SK-N-SH treated with all-trans-retinoic acid at 6 μM for 48 hours (cell line): ENCODE measurements at regions not wholly inside any gene's neighbourhood (a gene's known extent, or its start where the extent isn't known, plus 50 kb on each side); places are given as distances from the start of the nearest gene placed in this dataset.

Experiments used
- ATAC-seq: fragments of 200-7000 bp; cut with Tn5 transposase; 3 replicates; pipeline ENCODE4 v1.9.1; 2020; ENCODE audit warnings: mild to moderate bottlenecking, moderate library complexity
- ARNTL ChIP-seq: fragments of 450-650 bp; formaldehyde crosslinking; IDR thresholded peaks from 2 replicates; pipeline ENCODE4 v1.5.0; 2020; ENCODE audit warnings: low read depth, mild to moderate bottlenecking, moderate library complexity, borderline replicate concordance
- BACH2 ChIP-seq: fragments of 250-450 bp; sonication (Bioruptor Pico); IDR thresholded peaks from 2 replicates; pipeline ENCODE4 v1.9.0; 2021; ENCODE audit warnings: mild to moderate bottlenecking, borderline replicate concordance
- CSRNP3 ChIP-seq: fragments of 250-450 bp; sonication (Bioruptor Pico); IDR thresholded peaks from 2 replicates; pipeline ENCODE4 v1.5.1; 2021; ENCODE audit warnings: mild to moderate bottlenecking, moderate library complexity
- ESRRG ChIP-seq: fragments of 250-450 bp; sonication (Bioruptor Pico); IDR thresholded peaks from 2 replicates; pipeline ENCODE4 v1.6.1; 2021; ENCODE audit warnings: mild to moderate bottlenecking
- GLIS3 ChIP-seq: fragments of 250-450 bp; sonication (Bioruptor Pico); IDR thresholded peaks from 2 replicates; pipeline ENCODE4 v1.5.0; 2020; ENCODE audit warnings: mild to moderate bottlenecking, moderate library complexity
- ISL1 ChIP-seq: fragments of 250-450 bp; sonication (Bioruptor Pico); IDR thresholded peaks from 2 replicates; pipeline ENCODE4 v2.1.2; 2022; ENCODE audit warnings: mild to moderate bottlenecking, moderate library complexity
- OSR1 ChIP-seq: fragments of 250-450 bp; sonication (Bioruptor Pico); IDR thresholded peaks from 2 replicates; pipeline ENCODE4 v1.8.0; 2022; ENCODE audit warnings: moderate library complexity, mild to moderate bottlenecking, inconsistent platforms
- PATZ1 ChIP-seq: fragments of 250-450 bp; sonication (Bioruptor Pico); IDR thresholded peaks from 2 replicates; pipeline ENCODE4 v1.8.0; 2020; ENCODE audit warnings: mild to moderate bottlenecking, moderate library complexity, borderline replicate concordance
- PPARA ChIP-seq: fragments of 250-450 bp; sonication (Bioruptor Pico); IDR thresholded peaks from 2 replicates; pipeline ENCODE4 v1.5.0; 2020; ENCODE audit warnings: mild to moderate bottlenecking, borderline replicate concordance
- RARB ChIP-seq: fragments of 250-450 bp; sonication (Bioruptor Pico); IDR thresholded peaks from 2 replicates; pipeline ENCODE4 v1.8.0; 2021; ENCODE audit warnings: mild to moderate bottlenecking, moderate library complexity
- SNAI2 ChIP-seq: fragments of 250-450 bp; sonication (Bioruptor Pico); IDR thresholded peaks from 2 replicates; pipeline ENCODE4 v1.5.0; 2020; ENCODE audit warnings: mild to moderate bottlenecking, moderate library complexity
- TCF4 ChIP-seq: fragments of 250-450 bp; sonication (Bioruptor Pico); IDR thresholded peaks from 2 replicates; pipeline ENCODE4 v1.8.0; 2021; ENCODE audit warnings: mild to moderate bottlenecking, moderate library complexity, borderline replicate concordance
- TOX ChIP-seq: fragments of 250-450 bp; sonication (Bioruptor Pico); IDR thresholded peaks from 2 replicates; pipeline ENCODE4 v1.8.0; 2021; ENCODE audit warnings: mild to moderate bottlenecking, moderate library complexity, borderline replicate concordance
- TSHZ2 ChIP-seq: fragments of 250-450 bp; sonication (Bioruptor Pico); IDR thresholded peaks from 2 replicates; pipeline ENCODE4 v1.5.0; 2020; ENCODE audit warnings: mild to moderate bottlenecking, moderate library complexity
- ZC3H10 ChIP-seq: fragments of 250-450 bp; sonication (Bioruptor Pico); IDR thresholded peaks from 2 replicates; pipeline ENCODE4 v1.5.1; 2021; ENCODE audit warnings: mild to moderate bottlenecking, moderate library complexity
- ZFP3 ChIP-seq: fragments of 250-450 bp; sonication (Bioruptor Pico); IDR thresholded peaks from 2 replicates; pipeline ENCODE4 v1.5.0; 2020; ENCODE audit warnings: mild to moderate bottlenecking, moderate library complexity
- ZFP30 ChIP-seq: fragments of 450-650 bp; formaldehyde crosslinking; IDR thresholded peaks from 2 replicates; pipeline ENCODE4 v1.5.0; 2022; ENCODE audit warnings: mild to moderate bottlenecking, moderate library complexity
- ZNF565 ChIP-seq: fragments of 450-650 bp; formaldehyde crosslinking; conservative IDR thresholded peaks from 2 replicates; pipeline ENCODE4 v1.5.0; 2020; ENCODE audit warnings: low read depth, mild to moderate bottlenecking, moderate library complexity
- ZNF8 ChIP-seq: fragments of 450-650 bp; formaldehyde crosslinking; IDR thresholded peaks from 2 replicates; pipeline ENCODE4 v1.5.0; 2020; ENCODE audit warnings: mild to moderate bottlenecking, moderate library complexity
- TF ChIP-seq, protein P1 (sequence below): fragments of 250-450 bp; sonication (Bioruptor Pico); IDR thresholded peaks from 2 replicates; pipeline ENCODE4 v1.5.1; 2020; ENCODE audit warnings: low read depth, mild to moderate bottlenecking, moderate library complexity
- TF ChIP-seq, protein P2 (sequence below): fragments of 250-450 bp; sonication (Bioruptor Pico); IDR thresholded peaks from 2 replicates; pipeline ENCODE4 v1.8.0; 2021; ENCODE audit warnings: low read depth, mild to moderate bottlenecking, moderate library complexity, borderline replicate concordance

- TF ChIP-seq ESRRG (no peak), ZNF8 (CRISPR knock-in tag) (no peak), GLIS3 (CRISPR knock-in tag) (no peak), ZFP3 (CRISPR knock-in tag) (no peak), ZC3H10 (no peak), PPARA (CRISPR knock-in tag) (no peak), ZFP30 (CRISPR knock-in tag) (no peak), BACH2 (no peak), PATZ1 (CRISPR knock-in tag) (no peak), OSR1 (no peak), ZNF565 (no peak)
- ATAC-seq = no peak
Measured at GRCh38 chr6:133166766-133167165, 74.4 kb upstream of the EYA4 start.

DNA sequence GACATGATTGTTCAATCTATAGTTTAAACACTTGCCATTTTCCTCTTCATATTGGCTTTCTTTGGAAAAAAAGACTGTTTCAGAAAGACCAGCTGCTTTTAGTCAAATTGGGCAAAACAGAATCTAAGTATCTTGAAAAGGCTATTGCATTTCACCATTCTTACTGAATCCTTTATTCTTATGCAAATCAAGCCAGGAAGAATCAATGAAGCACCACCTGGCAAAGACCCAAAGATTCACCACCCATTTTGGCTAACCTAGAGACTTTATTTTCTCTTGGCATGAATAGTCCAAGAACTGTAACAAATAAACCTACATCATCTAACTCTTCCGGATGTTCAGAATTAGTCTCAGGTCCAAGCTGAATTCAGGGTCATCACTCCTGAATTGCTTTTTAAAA is 71.3 kb upstream of the EYA4 start:
- no peak for ATAC-seq
- TF ChIP-seq CSRNP3 (CRISPR knock-in tag) = no peak
- no peak for TF ChIP-seq ESRRG
- no peak for TF ChIP-seq OSR1
- no peak for TF ChIP-seq ZFP30 (CRISPR knock-in tag)
- no peak for TF ChIP-seq TSHZ2 (CRISPR knock-in tag)
- no peak for TF ChIP-seq PPARA (CRISPR knock-in tag)
- no peak for TF ChIP-seq BACH2
- TF ChIP-seq TOX (CRISPR knock-in tag) = no peak
- TF ChIP-seq ARNTL = no peak
- no peak for TF ChIP-seq RARB (CRISPR knock-in tag)
- TF ChIP-seq, protein P1, sequence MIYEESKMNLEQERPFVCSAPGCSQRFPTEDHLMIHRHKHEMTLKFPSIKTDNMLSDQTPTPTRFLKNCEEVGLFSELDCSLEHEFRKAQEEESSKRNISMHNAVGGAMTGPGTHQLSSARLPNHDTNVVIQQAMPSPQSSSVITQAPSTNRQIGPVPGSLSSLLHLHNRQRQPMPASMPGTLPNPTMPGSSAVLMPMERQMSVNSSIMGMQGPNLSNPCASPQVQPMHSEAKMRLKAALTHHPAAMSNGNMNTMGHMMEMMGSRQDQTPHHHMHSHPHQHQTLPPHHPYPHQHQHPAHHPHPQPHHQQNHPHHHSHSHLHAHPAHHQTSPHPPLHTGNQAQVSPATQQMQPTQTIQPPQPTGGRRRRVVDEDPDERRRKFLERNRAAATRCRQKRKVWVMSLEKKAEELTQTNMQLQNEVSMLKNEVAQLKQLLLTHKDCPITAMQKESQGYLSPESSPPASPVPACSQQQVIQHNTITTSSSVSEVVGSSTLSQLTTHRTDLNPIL (CRISPR knock-in tag) = no peak
- TF ChIP-seq ZFP3 (CRISPR knock-in tag) = no peak
- TF ChIP-seq SNAI2 = no peak
- TF ChIP-seq, protein P2, sequence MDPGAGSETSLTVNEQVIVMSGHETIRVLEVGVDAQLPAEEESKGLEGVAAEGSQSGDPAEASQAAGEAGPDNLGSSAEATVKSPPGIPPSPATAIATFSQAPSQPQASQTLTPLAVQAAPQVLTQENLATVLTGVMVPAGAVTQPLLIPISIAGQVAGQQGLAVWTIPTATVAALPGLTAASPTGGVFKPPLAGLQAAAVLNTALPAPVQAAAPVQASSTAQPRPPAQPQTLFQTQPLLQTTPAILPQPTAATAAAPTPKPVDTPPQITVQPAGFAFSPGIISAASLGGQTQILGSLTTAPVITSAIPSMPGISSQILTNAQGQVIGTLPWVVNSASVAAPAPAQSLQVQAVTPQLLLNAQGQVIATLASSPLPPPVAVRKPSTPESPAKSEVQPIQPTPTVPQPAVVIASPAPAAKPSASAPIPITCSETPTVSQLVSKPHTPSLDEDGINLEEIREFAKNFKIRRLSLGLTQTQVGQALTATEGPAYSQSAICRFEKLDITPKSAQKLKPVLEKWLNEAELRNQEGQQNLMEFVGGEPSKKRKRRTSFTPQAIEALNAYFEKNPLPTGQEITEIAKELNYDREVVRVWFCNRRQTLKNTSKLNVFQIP (CRISPR knock-in tag) = no peak

GRCh38 chr6:133170602-133171001 is 70.6 kb upstream of the EYA4 start:
- TF ChIP-seq RARB (CRISPR knock-in tag) = no peak
- no peak for TF ChIP-seq TCF4
- peak; percentile 63 for TF ChIP-seq ISL1
- TF ChIP-seq, protein P2 (CRISPR knock-in tag) = no peak
- no peak for TF ChIP-seq GLIS3 (CRISPR knock-in tag)
- TF ChIP-seq PATZ1 (CRISPR knock-in tag) = no peak
- TF ChIP-seq, all 23 proteins: peak for 1
- ATAC-seq = peak; percentile 65; the same call in 2 of the 3 replicates
